AG04450 (cell line): ENCODE measurements at regions not wholly inside any gene's neighbourhood (a gene's known extent, or its start where the extent isn't known, plus 50 kb on each side); places are given as distances from the start of the nearest gene placed in this dataset.

ENCODE experiments used
- CTCF ChIA-PET: fragments of 300-600, 350-600 bp; formaldehyde crosslinking; extraction: SDS; loops from one replicate; lab custom pipeline; 2022; ENCODE audit warnings: antibody characterized with exemption, inconsistent platforms; lab: Charles Lee
- POLR2A ChIA-PET: fragments of 350-600 bp; formaldehyde crosslinking; extraction: SDS; loops from one replicate; lab custom pipeline; 2021; ENCODE audit warnings: antibody characterized with exemption, inconsistent platforms; lab: Yijun Ruan, JAX
- DNase-seq: peaks from one replicate; pipeline ENCODE4 v3.0.0-alpha.2; 2011; ENCODE audit warnings: low read depth, low spot score
- H3K27ac ChIP-seq: one replicate; pipeline ENCODE4 v1.5.1; 2012; ENCODE audit warnings: low read depth, low read length, control low read depth
- H3K27me3 ChIP-seq: one replicate; pipeline ENCODE4 v1.6.0; 2012; ENCODE audit warnings: low read length; ENCODE audit not compliant: control insufficient read depth, insufficient read depth
- H3K4me3 ChIP-seq: 2 replicates; pipeline ENCODE4 v1.5.1; 2011; ENCODE audit warnings: mild to moderate bottlenecking, low read depth, low read length, control low read depth
- H3K9me3 ChIP-seq: 2 replicates; pipeline ENCODE4 v1.5.1; 2012; ENCODE audit warnings: low read length; ENCODE audit not compliant: control insufficient read depth, insufficient read depth
- CTCF ChIP-seq: IDR thresholded peaks from 2 replicates; pipeline ENCODE4 v1.5.1; 2011; ENCODE audit warnings: low read depth, low read length, control low read depth, inconsistent platforms

DNA sequence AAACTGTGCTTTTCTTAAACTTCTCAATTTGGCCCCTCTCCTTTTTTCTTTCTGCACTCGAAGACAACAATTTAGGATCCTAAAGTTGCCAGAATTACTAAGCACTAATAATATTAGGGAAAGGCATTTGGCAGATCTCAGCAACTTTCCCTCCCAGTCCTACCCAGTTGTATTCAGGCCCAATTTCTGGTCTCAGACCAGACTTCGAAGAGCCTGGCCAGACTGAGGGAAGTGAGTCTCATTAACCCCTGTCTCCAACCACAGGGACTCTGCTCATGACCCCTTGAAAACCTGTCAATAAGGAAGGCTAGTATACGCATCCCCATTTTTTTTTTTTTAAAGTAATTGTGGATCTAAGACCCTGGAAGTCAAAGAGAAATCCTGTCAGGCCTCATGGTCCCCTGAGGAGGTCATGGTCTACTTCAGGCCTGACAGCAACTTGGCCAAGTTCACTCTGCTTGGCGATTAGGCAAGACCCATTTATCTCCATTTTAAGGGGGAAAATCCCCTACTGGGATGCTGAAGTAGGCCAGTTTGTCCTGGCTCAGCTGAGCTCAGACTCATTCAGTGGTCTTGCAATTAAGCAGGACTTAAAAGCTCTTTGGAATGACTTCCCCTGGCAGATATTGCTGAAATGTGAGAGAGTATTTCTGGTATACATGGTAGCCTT is 521.0 kb downstream of the FUT8 start:
- POLR2A ChIA-PET: no interaction called here
- Histone ChIP-seq H3K9me3 (no peaks in the 10 kb centered on the region), H3K27ac (no peak overlapping the region), H3K4me3 (no peak overlapping the region), H3K27me3 (no peaks in the 10 kb centered on the region)
- no peak for TF ChIP-seq CTCF
- CTCF ChIA-PET: no interaction called here
- DNase-seq: no peak

- Histone ChIP-seq H3K27ac (no peak overlapping the region), H3K27me3 (no peaks in the 10 kb centered on the region), H3K9me3 (no peaks in the 10 kb centered on the region), H3K4me3 (no peak overlapping the region)
- CTCF ChIA-PET: no interaction called here
- DNase-seq: no peak
- POLR2A ChIA-PET: no interaction called here
- TF ChIP-seq CTCF: no peak
These were observed 521.5 kb downstream of the FUT8 start for GRCh38 chr14:65934070-65934435.

DNA sequence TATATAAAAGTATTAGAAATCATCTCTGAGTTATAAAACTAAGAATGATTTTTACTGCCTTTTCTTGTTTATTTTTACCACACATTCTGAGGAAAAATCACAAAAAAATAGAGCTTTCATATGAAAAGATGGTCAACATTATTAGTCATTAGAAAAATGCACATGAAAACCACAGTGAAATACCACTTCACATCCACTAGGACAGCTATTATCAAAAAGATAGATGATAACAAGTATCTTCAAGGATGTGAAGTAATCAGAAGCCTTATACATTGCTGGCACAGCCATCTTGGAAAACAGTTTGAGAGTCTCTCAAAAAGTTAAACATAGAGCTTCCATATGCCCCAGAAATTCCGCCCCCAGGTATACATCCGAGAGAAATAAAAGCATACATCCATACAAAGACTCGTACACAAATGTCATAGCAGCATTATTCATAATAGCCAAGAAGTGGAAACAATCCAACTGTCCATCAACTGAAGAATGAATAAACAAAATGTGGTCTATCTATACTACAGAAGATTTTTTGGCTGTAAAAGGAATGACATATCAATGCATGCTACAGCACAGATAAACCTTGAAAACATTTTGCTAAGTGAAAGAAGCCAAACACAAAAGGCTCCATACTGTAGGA is 523.9 kb downstream of the FUT8 start:
- no peak for TF ChIP-seq CTCF
- H3K27me3 ChIP-seq: no peaks in the 10 kb centered on the region
- H3K9me3 ChIP-seq: no peaks in the 10 kb centered on the region
- no peak overlapping the region for H3K27ac ChIP-seq
- DNase-seq: no peak
- CTCF ChIA-PET: interaction anchor here (0.5 kb wide), 1 partner anchor 327 kb away, joined by 3 read pairs; no protein-coding TSS in a partner anchor
- POLR2A ChIA-PET: no interaction called here
- no peak overlapping the region for H3K4me3 ChIP-seq

GRCh38 chr14:65937079-65937959 is 524.8 kb downstream of the FUT8 start:
- ChIA-PET POLR2A (no interaction called here), CTCF (no interaction called here)
- H3K27ac ChIP-seq: no peak overlapping the region

More at GRCh38 chr14:65937079-65937959, 524.8 kb downstream of the FUT8 start:
- Histone ChIP-seq H3K9me3 (no peaks in the 10 kb centered on the region), H3K27me3 (no peaks in the 10 kb centered on the region), H3K4me3 (no peak overlapping the region)
- DNase-seq: no peak
- no peak for TF ChIP-seq CTCF
